ENCODE measurements at regions not wholly inside any gene's neighbourhood (a gene's known extent, or its start where the extent isn't known, plus 50 kb on each side); places are given as distances from the start of the nearest gene placed in this dataset.

- no TSS peak for BruUV-seq (replicated peaks)
- H3K27ac ChIP-seq (ENCODE audit: low read depth, low read length), result no peak overlapping the region
- H3K36me3 ChIP-seq (ENCODE audit: control insufficient read depth in 1 of 2, insufficient read depth in 2 of 2, low read length in 2 of 2), result no peaks in the 10 kb centered on the region
These were observed 53.1 kb upstream of the ATP5MC3 start for GRCh38 chr2:175234650-175235049.

More at GRCh38 chr2:175234650-175235049, 53.1 kb upstream of the ATP5MC3 start:
- TF ChIP-seq, protein P1, sequence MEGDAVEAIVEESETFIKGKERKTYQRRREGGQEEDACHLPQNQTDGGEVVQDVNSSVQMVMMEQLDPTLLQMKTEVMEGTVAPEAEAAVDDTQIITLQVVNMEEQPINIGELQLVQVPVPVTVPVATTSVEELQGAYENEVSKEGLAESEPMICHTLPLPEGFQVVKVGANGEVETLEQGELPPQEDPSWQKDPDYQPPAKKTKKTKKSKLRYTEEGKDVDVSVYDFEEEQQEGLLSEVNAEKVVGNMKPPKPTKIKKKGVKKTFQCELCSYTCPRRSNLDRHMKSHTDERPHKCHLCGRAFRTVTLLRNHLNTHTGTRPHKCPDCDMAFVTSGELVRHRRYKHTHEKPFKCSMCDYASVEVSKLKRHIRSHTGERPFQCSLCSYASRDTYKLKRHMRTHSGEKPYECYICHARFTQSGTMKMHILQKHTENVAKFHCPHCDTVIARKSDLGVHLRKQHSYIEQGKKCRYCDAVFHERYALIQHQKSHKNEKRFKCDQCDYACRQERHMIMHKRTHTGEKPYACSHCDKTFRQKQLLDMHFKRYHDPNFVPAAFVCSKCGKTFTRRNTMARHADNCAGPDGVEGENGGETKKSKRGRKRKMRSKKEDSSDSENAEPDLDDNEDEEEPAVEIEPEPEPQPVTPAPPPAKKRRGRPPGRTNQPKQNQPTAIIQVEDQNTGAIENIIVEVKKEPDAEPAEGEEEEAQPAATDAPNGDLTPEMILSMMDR (IDR thresholded peaks at IDR 0.05 in 2 of 3, conservative IDR thresholded peaks at IDR 0.05 in 1 of 3; ENCODE audit: borderline replicate concordance in 1 of 3, insufficient read depth in 1 of 3, low read depth in 2 of 3, low read length in 2 of 3), result no peak
- TF ChIP-seq CEBPB (IDR thresholded peaks at IDR 0.05; ENCODE audit: low read depth) (no peak), MAX (IDR thresholded peaks at IDR 0.05) (no peak), CBX3 (IDR thresholded peaks at IDR 0.05; ENCODE audit: low read depth) (no peak), POLR2A (IDR thresholded peaks at IDR 0.05; ENCODE audit: borderline replicate concordance, extremely low read depth, insufficient read depth, insufficient read length) (no peak), ZBTB33 (IDR thresholded peaks at IDR 0.05; ENCODE audit: extremely low read depth, insufficient replicate concordance, low read length) (no peak), EGR1 (IDR thresholded peaks at IDR 0.05; ENCODE audit: low read depth) (no peak), ATF3 (IDR thresholded peaks at IDR 0.05) (no peak), POLR2AphosphoS5 (IDR thresholded peaks at IDR 0.05; ENCODE audit: low read depth, low read length) (no peak), RAD21 (IDR thresholded peaks at IDR 0.05; ENCODE audit: low read depth) (no peak), EZH2 (IDR thresholded peaks at IDR 0.05) (no peak), ZNF274 (IDR thresholded peaks at IDR 0.05; ENCODE audit: low read depth, low read length) (no peak), ZFX (IDR thresholded peaks at IDR 0.05) (no peak), SRF (IDR thresholded peaks at IDR 0.05; ENCODE audit: low read depth) (no peak), ELF1 (IDR thresholded peaks at IDR 0.05; ENCODE audit: borderline replicate concordance, low read depth) (no peak), JUND (IDR thresholded peaks at IDR 0.05) (no peak), EZH2phosphoT487 (IDR thresholded peaks at IDR 0.05; ENCODE audit: borderline replicate concordance) (no peak)
- DNase-seq (ENCODE audit: low read depth, low spot score) (no peak), ATAC-seq (no peak)
- no peaks in the 10 kb centered on the region for H4K20me1 ChIP-seq (ENCODE audit: insufficient read depth)
- intact Hi-C loops (cut with micrococcal nuclease), result no loop called here
- H3K4me2 ChIP-seq (ENCODE audit: low read length), result no peak overlapping the region
- no peak overlapping the region for H3K4me3 ChIP-seq (replicated peaks in 1 of 2; ENCODE audit: low read depth in 1 of 2, low read length in 2 of 2)
- no peaks in the 10 kb centered on the region for H3K79me2 ChIP-seq (ENCODE audit: insufficient read depth, low read length)
- no peaks in the 10 kb centered on the region for H3K9me3 ChIP-seq (ENCODE audit: control insufficient read depth in 1 of 2, insufficient read depth in 1 of 2, low read depth in 1 of 2, low read length in 2 of 2)
- H3K9me2 ChIP-seq (ENCODE audit: insufficient read depth), result no peaks in the 10 kb centered on the region
- H2AFZ ChIP-seq (ENCODE audit: low read depth, low read length, poor library complexity, severe bottlenecking), result no peak overlapping the region
- no peaks in the 10 kb centered on the region for H3K27me3 ChIP-seq (ENCODE audit: insufficient read depth, low read length)
- POLR2A ChIA-PET, result no interaction called here
- no peaks in the 10 kb centered on the region for H3K4me1 ChIP-seq (ENCODE audit: control insufficient read depth in 1 of 2, insufficient read depth in 2 of 2, low read length in 2 of 2)
- CTCF ChIA-PET, result no interaction called here
- RAD21 ChIA-PET (ENCODE audit: low non-redundant PET in 1 of 2, low total read pairs in 2 of 2, uncharacterized antibody in 2 of 2, unreplicated experiment in 2 of 2), result no interaction called here
- H3K9ac ChIP-seq (ENCODE audit: low read length), result no peak overlapping the region
